A673 (cell line): ENCODE measurements at regions not wholly inside any gene's neighbourhood (a gene's known extent, or its start where the extent isn't known, plus 50 kb on each side); places are given as distances from the start of the nearest gene placed in this dataset.
A peak's percentile ranks its signal among the peaks of the same experiment; 100 is the strongest.

Experiments
- BruUV-seq: library from RNA; stranded (reverse); fragments of 400-500 nt; replicated peaks from 2 replicates; lab custom pipeline; 2021; lab: Mats Ljungman, UMichigan
- CTCF ChIA-PET: fragments of 300-600 bp; sonication (Branson Sonifier 250); formaldehyde crosslinking; loops from one replicate; lab custom pipeline; 2022; ENCODE audit warnings: antibody characterized with exemption; lab: Charles Lee
- POLR2A ChIA-PET: fragments of 300-600 bp; sonication (Branson Sonifier 250); formaldehyde crosslinking; loops from one replicate; lab custom pipeline; 2022; ENCODE audit warnings: antibody characterized with exemption; ENCODE audit not compliant: low non-redundant PET; lab: Charles Lee
- DNase-seq: peaks from one replicate; pipeline ENCODE4 v3.0.0-alpha.2; 2015; ENCODE audit warnings: low spot score
- H3K27ac ChIP-seq: fragments of 200-600 bp; sonication (generic); 2 replicates; pipeline ENCODE4 v1.5.1; 2016; ENCODE audit warnings: mixed run types, low read depth, mild to moderate bottlenecking, mixed read lengths, antibody characterized with exemption, low read length; ENCODE audit not compliant: poor library complexity, severe bottlenecking
- H3K27me3 ChIP-seq: fragments of 200-600 bp; sonication (generic); replicated peaks from 2 replicates; pipeline ENCODE4 v1.6.1; 2017; ENCODE audit warnings: mixed run types, low read depth, mild to moderate bottlenecking, mixed read lengths, antibody characterized with exemption, low read length; ENCODE audit not compliant: insufficient read depth, poor library complexity
- H3K36me3 ChIP-seq: fragments of 200-600 bp; sonication (generic); 2 replicates; pipeline ENCODE4 v1.6.1; 2016; ENCODE audit warnings: mixed run types, mild to moderate bottlenecking, mixed read lengths, antibody characterized with exemption, low read length; ENCODE audit not compliant: insufficient read depth, poor library complexity, severe bottlenecking
- H3K4me1 ChIP-seq: fragments of 200-600 bp; sonication (generic); 2 replicates; pipeline ENCODE4 v1.6.1; 2017; ENCODE audit warnings: mixed run types, mild to moderate bottlenecking, mixed read lengths, antibody characterized with exemption, low read length; ENCODE audit not compliant: insufficient read depth, poor library complexity, severe bottlenecking
- H3K4me3 ChIP-seq: fragments of 200-600 bp; sonication (generic); 2 replicates; pipeline ENCODE4 v1.5.1; 2016; ENCODE audit warnings: low read depth, mixed run types, mild to moderate bottlenecking, mixed read lengths, low read length; ENCODE audit not compliant: poor library complexity, severe bottlenecking
- H3K9me3 ChIP-seq: fragments of 200-600 bp; sonication (generic); 2 replicates; pipeline ENCODE4 v1.6.1; 2016; ENCODE audit warnings: mixed run types, low read depth, mild to moderate bottlenecking, mixed read lengths, antibody characterized with exemption, low read length; ENCODE audit not compliant: poor library complexity, severe bottlenecking
- EZH2 ChIP-seq: fragments of 200-600 bp; sonication (generic); IDR thresholded peaks from 2 replicates; pipeline ENCODE4 v1.6.1; 2017; ENCODE audit warnings: borderline replicate concordance, low read depth, mild to moderate bottlenecking, mixed read lengths, antibody characterized with exemption, low read length; ENCODE audit not compliant: poor library complexity, severe bottlenecking
- intact Hi-C: fragments of 100-400 bp; cut with micrococcal nuclease; formaldehyde crosslinking; loops from one replicate; pipeline ENCODE4 v1.10.0; 2022; ENCODE audit not compliant: unreplicated experiment
- TF ChIP-seq, protein P1 (sequence below): fragments of 300-800, 200-600 bp; sonication (generic); conservative IDR thresholded peaks from 2 replicates; pipeline ENCODE4 v1.5.1; 2017; ENCODE audit warnings: low read depth, mild to moderate bottlenecking, antibody characterized with exemption, low read length, moderate library complexity, mixed read lengths

DNA sequence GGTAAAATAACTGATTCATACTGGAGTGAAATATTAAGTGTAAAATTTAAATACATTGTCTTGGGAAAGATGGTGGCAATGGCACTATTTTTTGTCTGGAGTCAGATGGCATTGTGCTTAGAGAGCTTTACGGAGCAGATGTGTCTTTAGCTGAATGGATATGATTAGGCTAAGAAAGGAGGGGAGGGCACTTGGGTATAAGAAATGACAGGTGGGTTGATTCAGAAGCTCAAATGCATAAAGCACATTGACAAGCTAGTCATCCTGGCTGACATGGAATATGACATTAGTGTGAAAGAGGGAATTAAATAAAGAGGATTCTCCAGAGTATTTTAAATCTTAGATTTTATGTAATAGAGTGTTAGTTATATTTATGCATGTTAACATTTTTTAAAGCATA lies 570.1 kb upstream of the CBLB start:
- Histone ChIP-seq H3K27me3 (no peaks in the 10 kb centered on the region), H3K27ac (no peak overlapping the region), H3K4me1 (peaks cover 4% of the 10 kb centered on the region), H3K9me3 (no peaks in the 10 kb centered on the region), H3K36me3 (no peaks in the 10 kb centered on the region), H3K4me3 (no peak overlapping the region)
- POLR2A ChIA-PET: interaction anchor here (0.7 kb wide), 1 partner anchor 47 kb away, joined by 4 read pairs; no protein-coding TSS in a partner anchor
- no peak for DNase-seq
- CTCF ChIA-PET: no interaction called here
- BruUV-seq: no TSS peak
- TF ChIP-seq EZH2: no peak
- TF ChIP-seq, protein P1, sequence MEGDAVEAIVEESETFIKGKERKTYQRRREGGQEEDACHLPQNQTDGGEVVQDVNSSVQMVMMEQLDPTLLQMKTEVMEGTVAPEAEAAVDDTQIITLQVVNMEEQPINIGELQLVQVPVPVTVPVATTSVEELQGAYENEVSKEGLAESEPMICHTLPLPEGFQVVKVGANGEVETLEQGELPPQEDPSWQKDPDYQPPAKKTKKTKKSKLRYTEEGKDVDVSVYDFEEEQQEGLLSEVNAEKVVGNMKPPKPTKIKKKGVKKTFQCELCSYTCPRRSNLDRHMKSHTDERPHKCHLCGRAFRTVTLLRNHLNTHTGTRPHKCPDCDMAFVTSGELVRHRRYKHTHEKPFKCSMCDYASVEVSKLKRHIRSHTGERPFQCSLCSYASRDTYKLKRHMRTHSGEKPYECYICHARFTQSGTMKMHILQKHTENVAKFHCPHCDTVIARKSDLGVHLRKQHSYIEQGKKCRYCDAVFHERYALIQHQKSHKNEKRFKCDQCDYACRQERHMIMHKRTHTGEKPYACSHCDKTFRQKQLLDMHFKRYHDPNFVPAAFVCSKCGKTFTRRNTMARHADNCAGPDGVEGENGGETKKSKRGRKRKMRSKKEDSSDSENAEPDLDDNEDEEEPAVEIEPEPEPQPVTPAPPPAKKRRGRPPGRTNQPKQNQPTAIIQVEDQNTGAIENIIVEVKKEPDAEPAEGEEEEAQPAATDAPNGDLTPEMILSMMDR: no peak
- intact Hi-C loops: no loop called here

DNA sequence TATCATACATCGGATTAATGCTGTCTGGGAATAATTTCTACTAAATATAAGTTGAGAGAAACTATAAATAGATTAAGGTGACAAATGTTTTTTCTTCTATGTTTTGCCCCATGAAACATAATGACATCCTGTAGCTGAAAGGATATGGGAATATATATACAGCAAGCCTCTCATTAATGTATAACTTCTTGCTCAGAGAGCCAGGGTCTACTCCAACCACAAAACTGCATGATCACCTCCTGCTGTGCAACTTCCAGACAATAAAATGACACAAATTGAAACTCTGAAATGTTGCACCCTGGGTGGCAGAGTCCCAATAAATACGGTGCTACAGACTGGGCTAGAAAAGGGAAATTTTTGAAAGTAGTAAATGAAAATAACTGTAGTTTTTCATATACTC lies 571.9 kb upstream of the CBLB start:
- no peak overlapping the region for H3K27ac ChIP-seq
- H3K4me1 ChIP-seq: peaks cover 4% of the 10 kb centered on the region
- DNase-seq: peak; percentile 80
- POLR2A ChIA-PET: no interaction called here
- H3K9me3 ChIP-seq: no peaks in the 10 kb centered on the region
- CTCF ChIA-PET: no interaction called here
- no TSS peak for BruUV-seq
- no peak overlapping the region for H3K4me3 ChIP-seq
- intact Hi-C loops: no loop called here
- no peaks in the 10 kb centered on the region for H3K27me3 ChIP-seq
- no peaks in the 10 kb centered on the region for H3K36me3 ChIP-seq
- TF ChIP-seq EZH2: no peak
- TF ChIP-seq, protein P1: no peak

DNA sequence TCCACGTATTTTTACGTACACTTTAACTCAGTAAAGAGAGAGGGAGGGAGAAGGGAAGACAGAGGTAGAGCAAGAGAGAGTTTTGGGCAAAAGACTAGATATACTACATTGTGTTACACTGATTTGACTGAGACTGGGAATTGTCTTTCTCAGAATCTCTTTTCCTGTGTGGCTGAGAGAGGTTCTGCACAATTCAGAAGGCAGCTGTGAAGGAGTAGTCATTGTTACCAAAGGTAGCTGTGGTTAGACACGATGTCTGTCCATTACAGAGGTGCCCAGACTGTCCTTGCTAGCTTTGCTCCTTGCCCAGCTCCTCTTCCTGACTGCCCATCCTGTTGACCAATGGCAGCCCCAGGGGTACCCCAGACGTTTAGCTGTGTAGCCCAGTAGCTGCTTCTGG lies 577.5 kb upstream of the CBLB start:
- DNase-seq: no peak
- BruUV-seq: no TSS peak
- H3K36me3 ChIP-seq: no peaks in the 10 kb centered on the region
- H3K4me1 ChIP-seq: no peaks in the 10 kb centered on the region
- POLR2A ChIA-PET: no interaction called here
- H3K27ac ChIP-seq: no peak overlapping the region
- no peaks in the 10 kb centered on the region for H3K9me3 ChIP-seq
- CTCF ChIA-PET: no interaction called here
- no peak overlapping the region for H3K4me3 ChIP-seq
- no peak for TF ChIP-seq EZH2
- TF ChIP-seq, protein P1: no peak
- intact Hi-C loops: no loop called here
- H3K27me3 ChIP-seq: no peaks in the 10 kb centered on the region
